A549 (cell line): ENCODE measurements at regions not wholly inside any gene's neighbourhood (a gene's known extent, or its start where the extent isn't known, plus 50 kb on each side); places are given as distances from the start of the nearest gene placed in this dataset.

Experiments
- ATAC-seq, 2 experiments: fragments of 200-7000 bp in 1 of 2; fragments of >200 bp in 1 of 2; cut with Nextera tagmentation in 1 of 2; cut with Tn5 transposase in 1 of 2; 3 replicates each; pipeline versions ENCODE4 v1.8.0 to v1.9.1; 2018 to 2020; ENCODE audit warnings: mild to moderate bottlenecking in 1 of 2, moderate library complexity in 1 of 2
- CTCF ChIA-PET: fragments of 300-600 bp; sonication (Branson Sonifier 250); formaldehyde crosslinking; extraction: SDS; loops from one replicate; lab custom pipeline; 2021; ENCODE audit warnings: antibody characterized with exemption, inconsistent platforms; lab: Yijun Ruan, JAX
- POLR2A ChIA-PET: fragments of 350-600 bp; formaldehyde crosslinking; extraction: SDS; loops from one replicate; lab custom pipeline; 2021; ENCODE audit warnings: antibody characterized with exemption, inconsistent platforms; lab: Yijun Ruan, JAX
- DNase-seq, 2 experiments: peaks; one replicate each; pipeline versions ENCODE4 v3.0.0 to v3.0.0-alpha.2; 2011 to 2016; ENCODE audit warnings: low read depth in 1 of 2, low spot score in 1 of 2
- FAIRE-seq: peaks from 2 replicates; lab custom pipeline; 2011; peaks lifted over from hg19 to GRCh38; lab: Jason Lieb, UNC
- H3K27ac ChIP-seq, 2 experiments: fragments of >200 bp; sonication (Bioruptor Twin); formaldehyde crosslinking; 3 replicates each; pipeline ENCODE4 v1.5.1; 2016 to 2017
- H3K4me1 ChIP-seq: fragments of >200 bp; sonication (Bioruptor Twin); formaldehyde crosslinking; 3 replicates; pipeline ENCODE4 v1.6.1; 2016
- H3K4me2 ChIP-seq: fragments of >200 bp; sonication (Bioruptor Twin); formaldehyde crosslinking; 3 replicates; pipeline ENCODE4 v1.6.1; 2016
- H3K4me3 ChIP-seq: fragments of >200 bp; sonication (Bioruptor Twin); formaldehyde crosslinking; 3 replicates; pipeline ENCODE4 v1.5.1; 2016
- H3K9me3 ChIP-seq: fragments of >200 bp; sonication (Bioruptor Twin); formaldehyde crosslinking; 3 replicates; pipeline ENCODE4 v1.6.1; 2016
- BCL3 ChIP-seq: fragments of >200 bp; sonication (Bioruptor Twin); formaldehyde crosslinking; IDR thresholded peaks from 3 replicates; pipeline ENCODE4 v1.6.1; 2016
- BHLHE40 ChIP-seq: IDR thresholded peaks from 2 replicates; pipeline ENCODE4 v1.6.1; 2012; ENCODE audit warnings: low read depth, low read length, inconsistent platforms
- CBX8 ChIP-seq: fragments of 200-600 bp; sonication (generic); IDR thresholded peaks from 2 replicates; pipeline ENCODE4 v1.6.1; 2016
- CEBPB ChIP-seq, 2 experiments: fragments of >200 bp in 1 of 2; sonication (Bioruptor Twin) in 1 of 2; formaldehyde crosslinking in 1 of 2; IDR thresholded peaks; 2 replicates each; pipeline ENCODE4 v1.6.1; 2012 to 2016
- CTCF ChIP-seq: fragments of >200 bp; sonication (Bioruptor Twin); formaldehyde crosslinking; IDR thresholded peaks from 3 replicates; pipeline ENCODE4 v1.5.1; 2016
- FOSB ChIP-seq: fragments of 250-450 bp; sonication (Bioruptor Pico); IDR thresholded peaks from 2 replicates; pipeline ENCODE4 v1.5.0; 2020; ENCODE audit warnings: mild to moderate bottlenecking, moderate library complexity
- FOSL2 ChIP-seq, 2 experiments: fragments of 450-650 bp in 1 of 2; fragments of >200 bp in 1 of 2; sonication (Bioruptor Twin) in 1 of 2; formaldehyde crosslinking; IDR thresholded peaks; 2 replicates each; pipeline versions ENCODE4 v1.5.0 to v1.6.1; 2016 to 2020; ENCODE audit warnings: mild to moderate bottlenecking in 1 of 2, moderate library complexity in 1 of 2
- FOXS1 ChIP-seq: fragments of 250-450 bp; sonication (Bioruptor Pico); IDR thresholded peaks from 2 replicates; pipeline ENCODE4 v1.5.0; 2020; ENCODE audit warnings: mild to moderate bottlenecking, moderate library complexity
- GATA3 ChIP-seq: IDR thresholded peaks from 2 replicates; pipeline ENCODE4 v1.6.1; 2012; ENCODE audit warnings: borderline replicate concordance
- HMGXB4 ChIP-seq: fragments of 250-450 bp; sonication (Bioruptor Pico); IDR thresholded peaks from 2 replicates; pipeline ENCODE4 v1.5.0; 2021; ENCODE audit warnings: mild to moderate bottlenecking, moderate library complexity, borderline replicate concordance
- HOXA7 ChIP-seq: fragments of 250-450 bp; sonication (Bioruptor Pico); IDR thresholded peaks from 2 replicates; pipeline ENCODE4 v1.5.0; 2020; ENCODE audit warnings: mild to moderate bottlenecking, moderate library complexity
- JUN ChIP-seq, 2 experiments: fragments of >200 bp; sonication (Bioruptor Twin); formaldehyde crosslinking; IDR thresholded peaks; 2 replicates in 1 of 2; 3 replicates in 1 of 2; pipeline ENCODE4 v1.6.1; 2016 to 2017
- JUNB ChIP-seq: fragments of >200 bp; sonication (Bioruptor Twin); formaldehyde crosslinking; IDR thresholded peaks from 2 replicates; pipeline ENCODE4 v1.6.1; 2016
- KDM1A ChIP-seq: fragments of 200-600 bp; sonication (generic); IDR thresholded peaks from 2 replicates; pipeline ENCODE4 v1.6.1; 2016; ENCODE audit warnings: low read depth, mild to moderate bottlenecking
- POLR2A ChIP-seq: IDR thresholded peaks from 2 replicates; pipeline ENCODE4 v1.6.1; 2012; ENCODE audit warnings: mild to moderate bottlenecking, low read length
- POLR2AphosphoS2 ChIP-seq: conservative IDR thresholded peaks from 2 replicates; pipeline ENCODE4 v1.6.1; 2012; ENCODE audit warnings: low read length, improper control_type of control experiment, inconsistent platforms
- RAD21 ChIP-seq, 2 experiments: fragments of >200 bp in 1 of 2; sonication (Bioruptor Twin) in 1 of 2; formaldehyde crosslinking in 1 of 2; IDR thresholded peaks in 1 of 2; conservative IDR thresholded peaks in 1 of 2; 2 replicates in 1 of 2; 3 replicates in 1 of 2; pipeline ENCODE4 v1.6.1; 2012 to 2018; ENCODE audit warnings: inconsistent platforms in 1 of 2
- RCOR1 ChIP-seq: fragments of 150-350 bp; IDR thresholded peaks from 2 replicates; pipeline ENCODE4 v1.6.1; 2014; ENCODE audit warnings: antibody characterized with exemption, low read length, low read depth
- TFCP2L1 ChIP-seq: fragments of 250-450 bp; sonication (Bioruptor Pico); IDR thresholded peaks from 2 replicates; pipeline ENCODE4 v1.5.0; 2021; ENCODE audit warnings: mild to moderate bottlenecking
- TP53 ChIP-seq: fragments of 250-450 bp; sonication (Bioruptor Pico); IDR thresholded peaks from 2 replicates; pipeline ENCODE4 v1.5.0; 2021; ENCODE audit warnings: mild to moderate bottlenecking, moderate library complexity
- ZC3H11A ChIP-seq: fragments of 450-650 bp; IDR thresholded peaks from 2 replicates; pipeline ENCODE4 v1.6.1; 2014; ENCODE audit warnings: antibody characterized with exemption, mild to moderate bottlenecking
- ZFP36 ChIP-seq: fragments of 450-650 bp; IDR thresholded peaks from 2 replicates; pipeline ENCODE4 v1.6.1; 2014; ENCODE audit warnings: borderline replicate concordance; ENCODE audit not compliant: partially characterized antibody
- ZNF302 ChIP-seq: fragments of 250-450 bp; sonication (Bioruptor Pico); IDR thresholded peaks from 2 replicates; pipeline ENCODE4 v1.9.0; 2021; ENCODE audit warnings: inconsistent platforms, mild to moderate bottlenecking, moderate library complexity
- WGBS: methylation state at CpG from one replicate; pipeline ENCODE4 v1.1.6; 2017; ENCODE audit errors: missing lambda C conversion rate; 5-methylcytosine and 5-hydroxymethylcytosine counted together
- TF ChIP-seq, protein P1 (sequence below): fragments of 450-650 bp; IDR thresholded peaks from 2 replicates; pipeline ENCODE4 v1.6.1; 2014; ENCODE audit warnings: antibody characterized with exemption

- TF ChIP-seq JUNB (no peak), JUN (IDR thresholded peaks at IDR 0.05) (no peak)
- Histone ChIP-seq H3K4me3 (no peak overlapping the region), H3K9me3 (no peaks in the 10 kb centered on the region), H3K4me1 (no peaks in the 10 kb centered on the region), H3K4me2 (no peak overlapping the region), H3K27ac (no peak overlapping the region)
- WGBS, result 2% methylated on average over 3 of the region's 3 CpGs
- ATAC-seq (no peak), FAIRE-seq (no peak), DNase-seq (no peak)
- POLR2A ChIA-PET, result no interaction called here
- CTCF ChIA-PET, result interaction anchor here (0.5 kb wide), 1 partner anchor 11 kb away, joined by 3 read pairs; no protein-coding TSS in a partner anchor
Observed at GRCh38 chr13:47175172-47175866, 278.5 kb upstream of the HTR2A start.

GRCh38 chr13:47170971-47171370, 274.1 kb upstream of the HTR2A start:
- POLR2A ChIA-PET, result no interaction called here
- no peaks in the 10 kb centered on the region for H3K9me3 ChIP-seq
- TF ChIP-seq FOSB (CRISPR knock-in tag) (no peak), RCOR1 (no peak), BHLHE40 (no peak), HOXA7 (CRISPR knock-in tag) (no peak), BCL3 (no peak), KDM1A (no peak), CBX8 (no peak), FOXS1 (CRISPR knock-in tag) (no peak), CEBPB (IDR thresholded peaks at IDR 0.05) (no peak), ZNF302 (CRISPR knock-in tag) (no peak), POLR2A (no peak), TFCP2L1 (no peak), ZC3H11A (no peak), GATA3 (no peak), CTCF (no peak), TP53 (CRISPR knock-in tag) (no peak), RAD21 (conservative IDR thresholded peaks at IDR 0.05 in 1 of 2, IDR thresholded peaks at IDR 0.05 in 1 of 2) (no peak)
- no peak overlapping the region for H3K4me2 ChIP-seq
- H3K4me3 ChIP-seq, result no peak overlapping the region
- WGBS, result 10% methylated on average over 1 of the region's 1 CpG
- no peak for ATAC-seq
- CTCF ChIA-PET, result no interaction called here
- no peak for FAIRE-seq
- H3K27ac ChIP-seq, result no peak overlapping the region
- no peaks in the 10 kb centered on the region for H3K4me1 ChIP-seq
- DNase-seq, result no peak

- no peak overlapping the region for H3K4me3 ChIP-seq
- CTCF ChIA-PET, result no interaction called here
- no peak overlapping the region for H3K27ac ChIP-seq
- H3K4me2 ChIP-seq, result no peak overlapping the region
- ATAC-seq (no peak), FAIRE-seq (no peak), DNase-seq (no peak)
- TF ChIP-seq FOSB (CRISPR knock-in tag), result no peak
- no peaks in the 10 kb centered on the region for H3K9me3 ChIP-seq
- no peaks in the 10 kb centered on the region for H3K4me1 ChIP-seq
- POLR2A ChIA-PET, result no interaction called here
- WGBS, result 34% methylated on average over 7 of the region's 7 CpGs
Observed at GRCh38 chr13:47168618-47169017, 271.8 kb upstream of the HTR2A start.

DNA sequence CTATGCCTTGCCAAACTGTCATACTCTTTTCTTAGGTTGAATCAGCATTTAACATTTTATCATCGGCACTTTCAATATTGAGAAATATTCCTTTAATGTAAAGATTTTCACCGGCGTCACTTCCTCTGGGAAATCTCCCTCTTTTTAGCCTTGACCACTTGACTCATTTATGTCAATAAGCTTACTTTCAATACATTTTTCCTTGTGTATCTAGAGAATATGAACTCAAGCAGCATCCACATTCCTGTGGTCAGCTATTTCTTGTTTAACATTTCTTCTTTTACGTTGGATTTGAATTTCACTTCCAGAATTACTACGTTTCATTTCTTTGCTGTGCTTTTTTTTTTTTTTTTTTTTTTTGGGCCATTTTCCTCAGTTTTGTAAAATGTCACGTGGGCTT, 271.2 kb upstream of the HTR2A start:
- no peak overlapping the region for H3K4me3 ChIP-seq
- under 1% methylated on average over 6 of the region's 6 CpGs for WGBS
- no peak for FAIRE-seq
- H3K9me3 ChIP-seq, result no peaks in the 10 kb centered on the region
- no peak for ATAC-seq
- no peak overlapping the region for H3K4me2 ChIP-seq
- no peaks in the 10 kb centered on the region for H3K4me1 ChIP-seq
- H3K27ac ChIP-seq, result no peak overlapping the region
- POLR2A ChIA-PET, result no interaction called here
- no peak for DNase-seq
- CTCF ChIA-PET, result interaction anchor here (0.6 kb wide), 1 partner anchor 1483 kb away, joined by 3 read pairs; no protein-coding TSS in a partner anchor
- no peak for TF ChIP-seq FOSL2 (IDR thresholded peaks at IDR 0.05)
- no peak for TF ChIP-seq FOSL2 (CRISPR knock-in tag; IDR thresholded peaks at IDR 0.05)
- TF ChIP-seq, protein P1, sequence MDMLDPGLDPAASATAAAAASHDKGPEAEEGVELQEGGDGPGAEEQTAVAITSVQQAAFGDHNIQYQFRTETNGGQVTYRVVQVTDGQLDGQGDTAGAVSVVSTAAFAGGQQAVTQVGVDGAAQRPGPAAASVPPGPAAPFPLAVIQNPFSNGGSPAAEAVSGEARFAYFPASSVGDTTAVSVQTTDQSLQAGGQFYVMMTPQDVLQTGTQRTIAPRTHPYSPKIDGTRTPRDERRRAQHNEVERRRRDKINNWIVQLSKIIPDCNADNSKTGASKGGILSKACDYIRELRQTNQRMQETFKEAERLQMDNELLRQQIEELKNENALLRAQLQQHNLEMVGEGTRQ, result no peak
- no peak for TF ChIP-seq ZFP36
- TF ChIP-seq HMGXB4, result no peak
- TF ChIP-seq POLR2AphosphoS2, result no peak
- no peak for TF ChIP-seq JUNB
- TF ChIP-seq GATA3, result no peak
- TF ChIP-seq CEBPB (IDR thresholded peaks at IDR 0.05), result no peak
